ENCODE measurements at regions not wholly inside any gene's neighbourhood (a gene's known extent, or its start where the extent isn't known, plus 50 kb on each side); places are given as distances from the start of the nearest gene placed in this dataset.

GRCh38 chr12:46043972-46044520 lies 53.7 kb upstream of the SCAF11 start:
- Histone ChIP-seq H3K36me3 (replicated peaks) (no peaks in the 10 kb centered on the region), H3K27me3 (replicated peaks) (no peaks in the 10 kb centered on the region), H3K27ac (no peak overlapping the region), H3K4me3 (ENCODE audit: low read depth, low read length) (no peak overlapping the region)
- no peak for TF ChIP-seq CTCF (IDR thresholded peaks at IDR 0.05; ENCODE audit: low read depth, low read length, missing control alignments)
- no peak for DNase-seq
- in situ Hi-C loops (cut with HindIII; ENCODE audit: low pct_ligation_motif_present, low sequenced_read_pairs), result no loop called here

All from brain microvascular endothelial cell (primary cell).